Endodermal cell (in vitro differentiated cells): ENCODE measurements at regions not wholly inside any gene's neighbourhood (a gene's known extent, or its start where the extent isn't known, plus 50 kb on each side); places are given as distances from the start of the nearest gene placed in this dataset.

ENCODE experiments used
- DNase-seq: peaks from one replicate; pipeline ENCODE4 v3.0.0-alpha.2; 2017
- H3K27ac ChIP-seq: 2 replicates; pipeline ENCODE4 v1.5.1; 2013; ENCODE audit warnings: mild to moderate bottlenecking, low read depth, low read length, moderate library complexity
- H3K27me3 ChIP-seq: 2 replicates; pipeline ENCODE4 v1.6.1; 2013; ENCODE audit warnings: mild to moderate bottlenecking, low read length, moderate library complexity; ENCODE audit not compliant: insufficient read depth, control insufficient read depth, poor library complexity, severe bottlenecking
- H3K36me3 ChIP-seq: 2 replicates; pipeline ENCODE4 v1.7.0; 2013; ENCODE audit warnings: mild to moderate bottlenecking, low read length, moderate library complexity; ENCODE audit not compliant: control insufficient read depth, insufficient read depth
- H3K4me1 ChIP-seq: one replicate; pipeline ENCODE4 v1.7.0; 2013; ENCODE audit warnings: low read length; ENCODE audit not compliant: control insufficient read depth, insufficient read depth
- H3K4me3 ChIP-seq: 2 replicates; pipeline ENCODE4 v1.5.1; 2013; ENCODE audit warnings: mild to moderate bottlenecking, low read length, moderate library complexity
- H3K9ac ChIP-seq: 2 replicates; pipeline ENCODE4 v1.6.1; 2013; ENCODE audit warnings: mild to moderate bottlenecking, low read length, moderate library complexity; ENCODE audit not compliant: poor library complexity, severe bottlenecking; ENCODE audit errors: extremely low read depth
- H3K9me3 ChIP-seq: 2 replicates; pipeline ENCODE4 v1.6.1; 2013; ENCODE audit warnings: mild to moderate bottlenecking, low read length, moderate library complexity; ENCODE audit not compliant: control insufficient read depth
- H3K27ac Mint-ChIP-seq: 2 replicates; pipeline ENCODE4 v1.8.0; 2020; ENCODE audit warnings: mixed read lengths
- H3K27me3 Mint-ChIP-seq: 2 replicates; pipeline ENCODE4 v1.8.0; 2021; ENCODE audit warnings: mild to moderate bottlenecking, mixed read lengths; ENCODE audit not compliant: insufficient read depth
- H3K36me3 Mint-ChIP-seq: 2 replicates; pipeline ENCODE4 v1.8.0; 2020; ENCODE audit warnings: low read depth, mixed read lengths
- H3K4me1 Mint-ChIP-seq: 2 replicates; pipeline ENCODE4 v1.8.0; 2020; ENCODE audit warnings: mixed read lengths
- H3K4me3 Mint-ChIP-seq: 2 replicates; pipeline ENCODE4 v1.8.0; 2020; ENCODE audit warnings: mild to moderate bottlenecking, moderate library complexity, mixed read lengths
- H3K9me3 Mint-ChIP-seq: 2 replicates; pipeline ENCODE4 v1.8.0; 2020; ENCODE audit warnings: mild to moderate bottlenecking, mixed read lengths
- CTCF ChIP-seq: fragments of 200-600 bp; sonication (generic); conservative IDR thresholded peaks from 2 replicates; pipeline ENCODE4 v1.5.0; 2021; ENCODE audit warnings: antibody characterized with exemption, mild to moderate bottlenecking
- WGBS, 2 experiments: methylation state at CpG; one replicate each; pipeline versions ENCODE4 v1.1.5 to v1.1.7; 2013; ENCODE audit warnings: missing lambda C conversion rate in 2 of 2, mixed read lengths in 1 of 2; ENCODE audit not compliant: insufficient coverage in 1 of 2, insufficient read length in 1 of 2; 5-methylcytosine and 5-hydroxymethylcytosine counted together

GRCh38 chr2:75256485-75256884 is 57.2 kb upstream of the TACR1 start:
- Histone ChIP-seq H3K27me3 (no peaks in the 10 kb centered on the region), H3K9me3 (peaks cover 44% of the 10 kb centered on the region), H3K4me1 (peaks cover 2% of the 10 kb centered on the region), H3K36me3 (no peaks in the 10 kb centered on the region), H3K9ac (no peak overlapping the region), H3K4me3 (no peak overlapping the region), H3K27ac (no peak overlapping the region)
- H3K27ac Mint-ChIP-seq, result no peak overlapping the region
- peaks cover 3% of the 10 kb centered on the region for H3K36me3 Mint-ChIP-seq
- no peak for TF ChIP-seq CTCF
- peaks cover 18% of the 10 kb centered on the region for H3K4me1 Mint-ChIP-seq
- H3K4me3 Mint-ChIP-seq, result no peak overlapping the region
- H3K9me3 Mint-ChIP-seq, result peaks cover 33% of the 10 kb centered on the region
- H3K27me3 Mint-ChIP-seq, result no peaks in the 10 kb centered on the region
- 81 to 100% methylated on average over 1 of the region's 1 CpG for WGBS, 2 experiments
- no peak for DNase-seq

GRCh38 chr2:75253526-75253925 is 54.2 kb upstream of the TACR1 start:
- Histone ChIP-seq H3K27me3 (no peaks in the 10 kb centered on the region), H3K9ac (no peak overlapping the region), H3K4me3 (no peak overlapping the region), H3K27ac (no peak overlapping the region), H3K36me3 (no peaks in the 10 kb centered on the region), H3K9me3 (peaks cover 45% of the 10 kb centered on the region), H3K4me1 (peaks cover 2% of the 10 kb centered on the region)
- Mint-ChIP-seq H3K36me3 (peaks cover 9% of the 10 kb centered on the region), H3K27ac (no peak overlapping the region), H3K9me3 (peaks cover 46% of the 10 kb centered on the region), H3K4me3 (no peak overlapping the region), H3K27me3 (no peaks in the 10 kb centered on the region), H3K4me1 (peaks cover 18% of the 10 kb centered on the region)
- DNase-seq, result no peak
- TF ChIP-seq CTCF, result no peak

GRCh38 chr2:75251896-75252295 is 52.6 kb upstream of the TACR1 start:
- H3K36me3 ChIP-seq, result no peaks in the 10 kb centered on the region
- H3K27me3 ChIP-seq, result no peaks in the 10 kb centered on the region
- DNase-seq, result no peak
- Mint-ChIP-seq H3K4me3 (no peak overlapping the region), H3K27ac (no peak overlapping the region), H3K4me1 (peaks cover 18% of the 10 kb centered on the region), H3K27me3 (no peaks in the 10 kb centered on the region), H3K36me3 (peaks cover 9% of the 10 kb centered on the region), H3K9me3 (peaks cover 36% of the 10 kb centered on the region)
- no peak overlapping the region for H3K9ac ChIP-seq
- H3K4me3 ChIP-seq, result no peak overlapping the region
- peaks cover 2% of the 10 kb centered on the region for H3K4me1 ChIP-seq
- no peak overlapping the region for H3K27ac ChIP-seq
- H3K9me3 ChIP-seq, result peaks cover 31% of the 10 kb centered on the region
- TF ChIP-seq CTCF, result no peak
- 93% methylated on average over 3 of the region's 3 CpGs; no CpG with 5 or more reads in 1 of the 2 experiments for WGBS, 2 experiments
